H9 (cell line): ENCODE measurements at regions not wholly inside any gene's neighbourhood (a gene's known extent, or its start where the extent isn't known, plus 50 kb on each side); places are given as distances from the start of the nearest gene placed in this dataset.
A peak's percentile ranks its signal among the peaks of the same experiment; 100 is the strongest.

ENCODE experiments used
- DNase-seq: peaks from one replicate; pipeline ENCODE4 v3.0.0-alpha.2; 2017
- H2AFZ ChIP-seq: one replicate; pipeline ENCODE4 v1.6.1; 2013; ENCODE audit warnings: mild to moderate bottlenecking, low read length, control low read depth, moderate library complexity
- H2AK5ac ChIP-seq: 2 replicates; pipeline ENCODE4 v1.6.1; 2013; ENCODE audit warnings: low read length, control low read depth, mixed read lengths; ENCODE audit not compliant: insufficient read length
- H2BK120ac ChIP-seq: one replicate; pipeline ENCODE4 v1.6.1; 2013; ENCODE audit warnings: low read depth, mild to moderate bottlenecking, low read length, control low read depth, inconsistent platforms; ENCODE audit not compliant: poor library complexity, severe bottlenecking
- H2BK12ac ChIP-seq: 2 replicates; pipeline ENCODE4 v1.6.1; 2013; ENCODE audit warnings: low read length, control low read depth, mixed read lengths, low read depth; ENCODE audit not compliant: insufficient read length
- H2BK15ac ChIP-seq: 2 replicates; pipeline ENCODE4 v1.6.1; 2013; ENCODE audit warnings: low read depth, low read length, control low read depth
- H2BK20ac ChIP-seq: one replicate; pipeline ENCODE4 v1.6.1; 2013; ENCODE audit warnings: low read depth, mild to moderate bottlenecking, low read length, control low read depth, inconsistent platforms; ENCODE audit not compliant: poor library complexity, severe bottlenecking
- H2BK5ac ChIP-seq: 2 replicates; pipeline ENCODE4 v1.6.1; 2013; ENCODE audit warnings: low read length, control low read depth, mixed read lengths; ENCODE audit not compliant: insufficient read length
- H3K14ac ChIP-seq: 2 replicates; pipeline ENCODE4 v1.6.1; 2013; ENCODE audit warnings: low read length, control low read depth; ENCODE audit not compliant: insufficient read depth
- H3K18ac ChIP-seq: 2 replicates; pipeline ENCODE4 v1.6.1; 2013; ENCODE audit warnings: low read depth, mild to moderate bottlenecking, mixed read lengths, low read length, control low read depth; ENCODE audit not compliant: insufficient read length
- H3K23ac ChIP-seq: 2 replicates; pipeline ENCODE4 v1.6.1; 2013; ENCODE audit warnings: low read length, control low read depth, mixed read lengths, low read depth; ENCODE audit not compliant: insufficient read length
- H3K23me2 ChIP-seq: 2 replicates; pipeline ENCODE4 v1.6.1; 2013; ENCODE audit warnings: low read depth, mild to moderate bottlenecking, mixed read lengths, low read length, control low read depth; ENCODE audit not compliant: insufficient read length, poor library complexity, severe bottlenecking
- H3K27ac ChIP-seq: 2 replicates; pipeline ENCODE4 v1.5.1; 2013; ENCODE audit warnings: low read length, control low read depth, mixed read lengths, low read depth; ENCODE audit not compliant: insufficient read length
- H3K27me3 ChIP-seq: 2 replicates; pipeline ENCODE4 v1.6.1; 2013; ENCODE audit warnings: low read length, control low read depth, inconsistent platforms; ENCODE audit not compliant: insufficient read depth
- H3K4ac ChIP-seq: 2 replicates; pipeline ENCODE4 v1.6.1; 2013; ENCODE audit warnings: low read depth, mild to moderate bottlenecking, control low read depth, inconsistent platforms, low read length, moderate library complexity
- H3K4me1 ChIP-seq: 2 replicates; pipeline ENCODE4 v1.6.1; 2013; ENCODE audit warnings: low read length, control low read depth, inconsistent platforms; ENCODE audit not compliant: insufficient read depth
- H3K4me2 ChIP-seq: 2 replicates; pipeline ENCODE4 v1.6.1; 2013; ENCODE audit warnings: low read length, control low read depth, mixed read lengths; ENCODE audit not compliant: insufficient read length, insufficient read depth
- H3K56ac ChIP-seq: 2 replicates; pipeline ENCODE4 v1.6.1; 2013; ENCODE audit warnings: low read depth, mild to moderate bottlenecking, mixed read lengths, low read length, control low read depth; ENCODE audit not compliant: insufficient read length
- H3K79me1 ChIP-seq: 2 replicates; pipeline ENCODE4 v1.6.1; 2013; ENCODE audit warnings: low read depth, mild to moderate bottlenecking, moderate library complexity, low read length, control low read depth, inconsistent platforms; ENCODE audit not compliant: insufficient read depth, poor library complexity, severe bottlenecking
- H3K79me2 ChIP-seq: 2 replicates; pipeline ENCODE4 v1.6.1; 2013; ENCODE audit warnings: low read length, control low read depth, inconsistent platforms; ENCODE audit not compliant: insufficient read depth
- H3K9ac ChIP-seq: 2 replicates; pipeline ENCODE4 v1.6.1; 2013; ENCODE audit warnings: low read length, control low read depth, mixed read lengths; ENCODE audit not compliant: insufficient read length; ENCODE audit errors: extremely low read depth
- H3K9me3 ChIP-seq: one replicate; pipeline ENCODE4 v1.6.1; 2013; ENCODE audit warnings: low read depth, low read length, inconsistent platforms; ENCODE audit not compliant: control insufficient read depth
- H3T11ph ChIP-seq: one replicate; pipeline ENCODE4 v1.6.1; 2013; ENCODE audit warnings: mild to moderate bottlenecking, low read length, control low read depth, inconsistent platforms
- H4K20me1 ChIP-seq: one replicate; pipeline ENCODE4 v1.6.1; 2013; ENCODE audit not compliant: control insufficient read depth, insufficient read length, insufficient read depth
- H4K5ac ChIP-seq: 2 replicates; pipeline ENCODE4 v1.6.1; 2013; ENCODE audit warnings: low read depth, mild to moderate bottlenecking, mixed read lengths, low read length, control low read depth; ENCODE audit not compliant: insufficient read length
- H4K8ac ChIP-seq: replicated peaks from 2 replicates; pipeline ENCODE4 v1.6.1; 2013; ENCODE audit warnings: low read length, control low read depth, mixed read lengths, low read depth; ENCODE audit not compliant: insufficient read length
- H4K91ac ChIP-seq: 2 replicates; pipeline ENCODE4 v1.6.1; 2013; ENCODE audit warnings: low read depth, mild to moderate bottlenecking, moderate library complexity, mixed read lengths, low read length, control low read depth; ENCODE audit not compliant: insufficient read length
- H3K27ac Mint-ChIP-seq, 3 experiments: 2 replicates in 2 of 3; 3 replicates in 1 of 3; pipeline ENCODE4 v1.8.0; 2020 to 2021; ENCODE audit warnings: mixed read lengths in 3 of 3, mild to moderate bottlenecking in 1 of 3, moderate library complexity in 1 of 3
- H3K27me3 Mint-ChIP-seq: 2 replicates; pipeline ENCODE4 v1.8.0; 2021; ENCODE audit warnings: low read depth, mild to moderate bottlenecking, moderate library complexity, mixed read lengths
- H3K36me3 Mint-ChIP-seq, 3 experiments: 2 replicates in 2 of 3; 3 replicates in 1 of 3; pipeline ENCODE4 v1.8.0; 2020 to 2021; ENCODE audit warnings: low read depth in 3 of 3, mixed read lengths in 3 of 3; ENCODE audit not compliant: insufficient read depth in 1 of 3
- H3K4me1 Mint-ChIP-seq, 2 experiments: 2 replicates each; pipeline ENCODE4 v1.8.0; 2020; ENCODE audit warnings: mixed read lengths in 2 of 2
- H3K4me3 Mint-ChIP-seq, 2 experiments: 2 replicates in 1 of 2; 3 replicates in 1 of 2; pipeline ENCODE4 v1.8.0; 2020 to 2021; ENCODE audit warnings: mild to moderate bottlenecking in 2 of 2, mixed read lengths in 2 of 2, moderate library complexity in 1 of 2
- H3K9me3 Mint-ChIP-seq, 2 experiments: 2 replicates in 1 of 2; 3 replicates in 1 of 2; pipeline ENCODE4 v1.8.0; 2020; ENCODE audit warnings: mild to moderate bottlenecking in 2 of 2, mixed read lengths in 2 of 2, moderate library complexity in 1 of 2
- CTCF ChIP-seq: fragments of 200-600 bp; sonication (generic); conservative IDR thresholded peaks from 3 replicates; pipeline ENCODE4 v1.8.0; 2021; ENCODE audit warnings: antibody characterized with exemption, mild to moderate bottlenecking
- WGBS: extraction: QIAGEN DNeasy Blood & Tissue Kit; methylation state at CpG from one replicate; pipeline ENCODE4 v1.1.7; 2013; ENCODE audit warnings: missing lambda C conversion rate, low lambda C conversion rate, mixed read lengths; ENCODE audit not compliant: insufficient read length; ENCODE audit errors: extremely low coverage; 5-methylcytosine and 5-hydroxymethylcytosine counted together

GRCh38 chr10:125283191-125283835 is 123.0 kb upstream of the CTBP2 start:
- no CpG with 5 or more reads among the region's 7 CpGs for WGBS
- Histone ChIP-seq H4K20me1 (no peaks in the 10 kb centered on the region), H3K4me1 (no peaks in the 10 kb centered on the region), H3T11ph (no peak overlapping the region), H3K27me3 (no peaks in the 10 kb centered on the region), H3K9me3 (no peaks in the 10 kb centered on the region), H3K79me1 (no peaks in the 10 kb centered on the region), H3K4me2 (no peak overlapping the region), H2AK5ac (no peak overlapping the region), H2BK5ac (no peak overlapping the region), H3K9ac (no peak overlapping the region), H3K23ac (no peak overlapping the region), H3K4ac (no peak overlapping the region), H4K8ac (no peak overlapping the region), H2BK120ac (no peak overlapping the region), H2BK15ac (no peak overlapping the region), H3K56ac (no peak overlapping the region), H4K91ac (no peak overlapping the region), H3K14ac (no peak overlapping the region), H2AFZ (no peak overlapping the region), H2BK20ac (no peak overlapping the region), H3K79me2 (no peaks in the 10 kb centered on the region), H3K23me2 (no peaks in the 10 kb centered on the region), H2BK12ac (no peak overlapping the region), H3K18ac (no peak overlapping the region), H4K5ac (no peak overlapping the region), H3K27ac (no peak overlapping the region)
- H3K4me1 Mint-ChIP-seq, result peaks cover 0 to 3% of the 10 kb centered on the region in 2 experiments; a peak in 1 of 4 replicates
- peak; percentile 55 for DNase-seq
- H3K27me3 Mint-ChIP-seq, result peaks cover 48% of the 10 kb centered on the region
- TF ChIP-seq CTCF, result peak; percentile 20; the same call in 1 of the 3 replicates
- H3K9me3 Mint-ChIP-seq, result peaks cover 4 to 5% of the 10 kb centered on the region in 2 experiments; a peak in 3 of 5 replicates
- H3K36me3 Mint-ChIP-seq, result no peaks in the 10 kb centered on the region; a peak in 4 of 7 replicates
- H3K4me3 Mint-ChIP-seq, result no peak overlapping the region
- H3K27ac Mint-ChIP-seq, result no peak overlapping the region; a peak in 1 of 7 replicates
